LNCaP clone FGC (cell line): ENCODE measurements at regions not wholly inside any gene's neighbourhood (a gene's known extent, or its start where the extent isn't known, plus 50 kb on each side); places are given as distances from the start of the nearest gene placed in this dataset.

Experiments used
- DNase-seq: peaks from one replicate; pipeline ENCODE4 v3.0.0-alpha.2; 2011; ENCODE audit warnings: low read depth
- H3K4me3 ChIP-seq: 2 replicates; pipeline ENCODE4 v1.5.1; 2011; ENCODE audit warnings: mild to moderate bottlenecking, low read depth, low read length, control low read depth
- CTCF ChIP-seq: IDR thresholded peaks from 2 replicates; pipeline ENCODE4 v1.5.1; 2012; ENCODE audit warnings: mild to moderate bottlenecking; ENCODE audit not compliant: control insufficient read depth, insufficient read depth; ENCODE audit errors: extremely low read depth

GRCh38 chr3:144380849-144381248 is 409.2 kb downstream of the DIPK2A start:
- TF ChIP-seq CTCF = no peak

GRCh38 chr3:144381607-144382006 is 410.0 kb downstream of the DIPK2A start:
- H3K4me3 ChIP-seq = no peak overlapping the region
- no peak for DNase-seq
- TF ChIP-seq CTCF = no peak

More at GRCh38 chr3:144380849-144381248, 409.2 kb downstream of the DIPK2A start:
- H3K4me3 ChIP-seq = no peak overlapping the region
- DNase-seq = peak; percentile 77

- DNase-seq = peak; percentile 86
- no peak overlapping the region for H3K4me3 ChIP-seq
- no peak for TF ChIP-seq CTCF
Measured at GRCh38 chr3:144384241-144384979, 412.8 kb downstream of the DIPK2A start.

GRCh38 chr3:144390786-144391185 is 419.2 kb downstream of the DIPK2A start:
- no peak overlapping the region for H3K4me3 ChIP-seq
- no peak for DNase-seq
- TF ChIP-seq CTCF = no peak

- no peak for TF ChIP-seq CTCF
- H3K4me3 ChIP-seq = no peak overlapping the region
- DNase-seq = no peak
Measured at GRCh38 chr3:144391236-144391635, 419.6 kb downstream of the DIPK2A start.

- TF ChIP-seq CTCF = no peak
- H3K4me3 ChIP-seq = no peak overlapping the region
- no peak for DNase-seq
Measured at GRCh38 chr3:144394032-144394431, 422.4 kb downstream of the DIPK2A start.

GRCh38 chr3:144402430-144402829 is 430.8 kb downstream of the DIPK2A start:
- no peak for DNase-seq
- no peak for TF ChIP-seq CTCF
- no peak overlapping the region for H3K4me3 ChIP-seq
